GM21529 (cell line): ENCODE measurements at regions not wholly inside any gene's neighbourhood (a gene's known extent, or its start where the extent isn't known, plus 50 kb on each side); places are given as distances from the start of the nearest gene placed in this dataset.

ENCODE experiments used
- ATAC-seq: cut with Tn5 transposase; IDR thresholded peaks from one replicate; pipeline ENCODE4 v1.9.1; 2021; ENCODE audit not compliant: unreplicated experiment

GRCh38 chr11:23233075-23233474, 372.8 kb upstream of the CCDC179 start:
- no peak for ATAC-seq

- ATAC-seq, result no peak
These were observed 376.7 kb upstream of the CCDC179 start for GRCh38 chr11:23236826-23237555.

GRCh38 chr11:23252426-23252825, 392.2 kb upstream of the CCDC179 start:
- ATAC-seq, result no peak

GRCh38 chr11:23257088-23257487, 396.8 kb upstream of the CCDC179 start:
- no peak for ATAC-seq

GRCh38 chr11:23257556-23257955, 397.3 kb upstream of the CCDC179 start:
- ATAC-seq, result no peak

GRCh38 chr11:23263466-23263865, 403.2 kb upstream of the CCDC179 start:
- no peak for ATAC-seq

- no peak for ATAC-seq
These were observed 411.8 kb upstream of the CCDC179 start for GRCh38 chr11:23272095-23272494.

GRCh38 chr11:23278121-23278520, 417.8 kb upstream of the CCDC179 start:
- no peak for ATAC-seq

- ATAC-seq, result no peak
These were observed 419.8 kb upstream of the CCDC179 start for GRCh38 chr11:23280088-23280487.

GRCh38 chr11:23283666-23284065, 423.4 kb upstream of the CCDC179 start:
- no peak for ATAC-seq

- ATAC-seq, result no peak
These were observed 424.4 kb upstream of the CCDC179 start for GRCh38 chr11:23284631-23285030.

- no peak for ATAC-seq
These were observed 427.9 kb upstream of the CCDC179 start for GRCh38 chr11:23288003-23288783.

- no peak for ATAC-seq
These were observed 435.0 kb upstream of the CCDC179 start for GRCh38 chr11:23295241-23295640.

- ATAC-seq, result no peak
These were observed 447.8 kb upstream of the CCDC179 start for GRCh38 chr11:23308041-23308440.

- ATAC-seq, result no peak
These were observed 450.0 kb upstream of the CCDC179 start for GRCh38 chr11:23310276-23310675.

GRCh38 chr11:23311986-23312940, 452.0 kb upstream of the CCDC179 start:
- no peak for ATAC-seq

GRCh38 chr11:23313001-23313400, 452.7 kb upstream of the CCDC179 start:
- no peak for ATAC-seq

- ATAC-seq, result no peak
These were observed 453.9 kb upstream of the CCDC179 start for GRCh38 chr11:23314162-23314561.

- no peak for ATAC-seq
These were observed 455.0 kb upstream of the CCDC179 start for GRCh38 chr11:23315286-23315685.

GRCh38 chr11:23317816-23318215, 457.5 kb upstream of the CCDC179 start:
- ATAC-seq, result no peak

GRCh38 chr11:23318670-23319069, 458.4 kb upstream of the CCDC179 start:
- no peak for ATAC-seq
